Peyer's patch (tissue), 4 donors: ENCODE measurements at regions not wholly inside any gene's neighbourhood (a gene's known extent, or its start where the extent isn't known, plus 50 kb on each side); places are given as distances from the start of the nearest gene placed in this dataset.
A peak's percentile ranks its signal among the peaks of the same experiment; 100 is the strongest.

ENCODE experiments used
- DNase-seq, 3 donors: peaks; one replicate each; pipeline ENCODE4 v3.0.0-alpha.2; 2017 to 2019
- H3K27ac ChIP-seq, 4 donors: fragments of 200-600 bp; sonication (generic); one replicate each; pipeline ENCODE4 v1.5.1; 2016 to 2019
- H3K27me3 ChIP-seq, 2 donors: fragments of 200-600 bp; sonication (generic); one replicate each; pipeline ENCODE4 v1.5.1; 2019
- H3K36me3 ChIP-seq, 3 donors: fragments of 200-600 bp; sonication (generic); one replicate each; pipeline ENCODE4 v1.5.1; 2016 to 2019
- H3K4me1 ChIP-seq, 4 donors: fragments of 200-600 bp; sonication (generic); one replicate each; pipeline ENCODE4 v1.5.1; 2016 to 2019
- H3K4me3 ChIP-seq, 4 donors: fragments of 200-600 bp; sonication (generic); 1 replicate in 3 of 4; 2 replicates in 1 of 4; pipeline ENCODE4 v1.5.1; 2016 to 2019; ENCODE audit warnings: mild to moderate bottlenecking in 1 of 4
- H3K9me3 ChIP-seq, 4 donors: fragments of 200-600 bp; sonication (generic); one replicate each; pipeline ENCODE4 v1.5.1; 2016 to 2019; ENCODE audit warnings: mild to moderate bottlenecking in 1 of 4
- POLR2A ChIP-seq, 2 donors: fragments of 450-650 bp; IDR thresholded peaks; one replicate each; pipeline ENCODE4 v1.5.1; 2017; ENCODE audit warnings: antibody characterized with exemption in 2 of 2, mild to moderate bottlenecking in 2 of 2, moderate library complexity in 2 of 2
- TF ChIP-seq, protein P1 (sequence below), 6 experiments: fragments of 450-650 bp in 4 of 6; fragments of 200-600 bp in 2 of 6; sonication (generic) in 1 of 6; IDR thresholded peaks; one replicate each; pipeline ENCODE4 v1.5.1; 2017 to 2019; ENCODE audit warnings: antibody characterized with exemption in 6 of 6, mild to moderate bottlenecking in 3 of 6, moderate library complexity in 1 of 6

DNA sequence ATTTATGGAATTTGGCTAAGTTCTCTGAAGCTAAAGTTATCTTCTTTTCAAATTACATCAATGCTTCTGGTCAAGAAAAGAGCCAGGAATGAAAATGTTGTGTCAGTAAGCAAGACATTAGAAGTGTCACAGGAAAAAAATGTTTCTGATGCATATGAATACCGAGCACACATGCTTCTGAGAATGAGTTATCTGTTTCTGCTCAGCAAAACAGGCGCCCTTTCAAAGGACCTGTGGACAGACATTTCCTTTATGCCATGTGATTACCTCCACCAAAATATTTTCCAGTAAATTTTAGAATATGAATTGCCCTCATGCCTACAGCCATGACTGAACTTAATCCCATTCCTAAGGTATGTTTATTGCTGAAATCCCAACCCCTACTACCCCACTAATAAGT lies 55.4 kb upstream of the RNF180 start:
- H3K36me3 ChIP-seq: no peaks in the 10 kb centered on the region
- TF ChIP-seq POLR2A (IDR thresholded peaks at IDR 0.05): no peak
- TF ChIP-seq, protein P1, sequence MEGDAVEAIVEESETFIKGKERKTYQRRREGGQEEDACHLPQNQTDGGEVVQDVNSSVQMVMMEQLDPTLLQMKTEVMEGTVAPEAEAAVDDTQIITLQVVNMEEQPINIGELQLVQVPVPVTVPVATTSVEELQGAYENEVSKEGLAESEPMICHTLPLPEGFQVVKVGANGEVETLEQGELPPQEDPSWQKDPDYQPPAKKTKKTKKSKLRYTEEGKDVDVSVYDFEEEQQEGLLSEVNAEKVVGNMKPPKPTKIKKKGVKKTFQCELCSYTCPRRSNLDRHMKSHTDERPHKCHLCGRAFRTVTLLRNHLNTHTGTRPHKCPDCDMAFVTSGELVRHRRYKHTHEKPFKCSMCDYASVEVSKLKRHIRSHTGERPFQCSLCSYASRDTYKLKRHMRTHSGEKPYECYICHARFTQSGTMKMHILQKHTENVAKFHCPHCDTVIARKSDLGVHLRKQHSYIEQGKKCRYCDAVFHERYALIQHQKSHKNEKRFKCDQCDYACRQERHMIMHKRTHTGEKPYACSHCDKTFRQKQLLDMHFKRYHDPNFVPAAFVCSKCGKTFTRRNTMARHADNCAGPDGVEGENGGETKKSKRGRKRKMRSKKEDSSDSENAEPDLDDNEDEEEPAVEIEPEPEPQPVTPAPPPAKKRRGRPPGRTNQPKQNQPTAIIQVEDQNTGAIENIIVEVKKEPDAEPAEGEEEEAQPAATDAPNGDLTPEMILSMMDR (IDR thresholded peaks at IDR 0.05): no peak

DNA sequence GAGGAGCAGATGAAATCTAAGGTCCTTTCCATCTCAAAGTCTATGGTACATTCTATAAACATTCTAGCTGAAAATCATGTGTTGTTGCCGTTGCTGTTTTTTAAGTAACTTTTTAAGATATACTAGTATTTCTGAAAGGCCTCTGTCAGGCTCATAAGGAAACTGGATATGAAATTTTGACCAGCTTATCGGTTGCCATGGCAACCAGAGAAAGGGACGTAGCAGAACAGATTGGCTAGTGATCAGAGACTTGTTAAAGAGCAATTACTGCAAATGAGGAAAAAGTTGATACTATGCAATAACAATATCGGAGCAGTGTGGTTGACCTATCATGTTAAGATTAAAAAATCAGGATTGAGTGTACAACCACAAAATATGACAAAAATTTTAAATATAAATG lies 57.0 kb upstream of the RNF180 start:
- Histone ChIP-seq H3K36me3 (no peaks in the 10 kb centered on the region), H3K27ac (no peak overlapping the region), H3K27me3 (no peaks in the 10 kb centered on the region), H3K4me3 (no peak overlapping the region), H3K4me1 (no peaks in the 10 kb centered on the region), H3K9me3 (no peaks in the 10 kb centered on the region)
- TF ChIP-seq, protein P1 (IDR thresholded peaks at IDR 0.05): no peak
- TF ChIP-seq POLR2A (IDR thresholded peaks at IDR 0.05): no peak
- DNase-seq: no peak

More for the DNA sequence above, 55.4 kb upstream of the RNF180 start:
- no peaks in the 10 kb centered on the region for H3K27me3 ChIP-seq
- H3K27ac ChIP-seq: no peak overlapping the region
- no peaks in the 10 kb centered on the region for H3K4me1 ChIP-seq
- DNase-seq: no peak
- no peak overlapping the region for H3K4me3 ChIP-seq
- H3K9me3 ChIP-seq: no peaks in the 10 kb centered on the region

DNA sequence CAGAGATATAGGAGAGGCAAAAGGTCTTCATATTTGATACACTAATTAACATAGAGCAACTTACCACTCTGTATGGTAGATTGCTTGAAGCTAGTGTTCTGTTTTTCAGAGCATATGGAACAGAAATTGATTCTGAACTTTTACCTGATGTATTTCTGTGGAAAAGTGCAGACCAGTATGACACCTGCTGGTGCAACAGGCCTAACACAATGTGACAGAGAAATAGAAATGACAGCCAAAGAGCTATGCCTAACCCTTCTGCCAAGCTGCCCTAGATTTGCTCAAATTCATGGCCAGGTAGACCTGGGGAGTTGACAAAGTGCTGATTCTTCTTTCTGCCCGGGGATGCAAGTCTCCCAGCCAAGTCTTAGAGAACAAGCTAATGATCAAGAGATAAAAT lies 65.4 kb upstream of the RNF180 start:
- H3K27me3 ChIP-seq: no peaks in the 10 kb centered on the region
- no peak overlapping the region for H3K4me3 ChIP-seq
- TF ChIP-seq, protein P1 (IDR thresholded peaks at IDR 0.05): no peak
- TF ChIP-seq POLR2A (IDR thresholded peaks at IDR 0.05): no peak
- no peak overlapping the region for H3K27ac ChIP-seq
- no peaks in the 10 kb centered on the region for H3K4me1 ChIP-seq
- no peak for DNase-seq
- H3K36me3 ChIP-seq: no peaks in the 10 kb centered on the region
- no peaks in the 10 kb centered on the region for H3K9me3 ChIP-seq

DNA sequence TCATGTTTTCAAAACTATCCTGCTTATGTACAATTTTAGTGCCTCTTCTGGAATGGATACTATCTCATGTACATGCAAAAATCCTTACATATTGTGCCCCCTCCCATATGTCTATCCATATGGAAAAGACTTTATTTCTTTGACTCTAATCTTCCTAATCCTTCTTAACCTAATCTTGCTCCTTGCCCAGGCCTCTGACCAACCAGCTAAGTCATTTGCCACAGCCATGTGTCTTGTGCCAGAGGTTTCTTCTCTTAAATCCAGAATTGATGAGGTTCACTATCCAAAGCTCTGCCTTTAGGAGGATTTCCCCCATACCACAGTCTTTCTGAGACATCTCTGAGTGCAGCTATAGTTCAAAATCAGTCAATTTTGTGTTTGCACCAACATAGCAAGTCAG lies 68.9 kb upstream of the RNF180 start:
- no peak overlapping the region for H3K4me3 ChIP-seq
- no peaks in the 10 kb centered on the region for H3K36me3 ChIP-seq
- H3K27me3 ChIP-seq: no peaks in the 10 kb centered on the region
- DNase-seq: no peak
- no peaks in the 10 kb centered on the region for H3K4me1 ChIP-seq
- TF ChIP-seq, protein P1 (IDR thresholded peaks at IDR 0.05): no peak
- TF ChIP-seq POLR2A (IDR thresholded peaks at IDR 0.05): no peak
- H3K27ac ChIP-seq: no peak overlapping the region
- H3K9me3 ChIP-seq: no peaks in the 10 kb centered on the region

DNA sequence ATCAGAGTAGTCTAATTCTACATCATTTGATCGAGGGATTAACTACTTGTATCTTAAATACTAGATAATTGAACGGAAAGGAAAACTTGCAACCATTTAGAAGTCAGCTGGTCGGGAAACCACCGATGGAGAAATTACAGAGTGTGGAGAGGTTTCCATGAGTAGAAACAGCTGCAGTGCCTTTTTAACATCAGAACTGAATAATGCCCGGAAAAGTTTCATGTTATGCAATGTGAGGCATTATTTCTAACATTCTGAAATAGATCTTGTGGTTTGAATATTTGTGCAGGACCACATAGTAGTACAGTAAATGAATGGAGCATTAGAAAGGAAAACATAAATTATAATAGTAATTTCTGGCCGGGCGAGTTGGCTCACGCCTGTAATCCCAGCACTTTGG lies 88.1 kb upstream of the RNF180 start:
- TF ChIP-seq, protein P1 (IDR thresholded peaks at IDR 0.05): no peak
- TF ChIP-seq POLR2A (IDR thresholded peaks at IDR 0.05): no peak
- H3K4me1 ChIP-seq: no peaks in the 10 kb centered on the region
- no peaks in the 10 kb centered on the region for H3K27me3 ChIP-seq
- DNase-seq: no peak
- H3K36me3 ChIP-seq: no peaks in the 10 kb centered on the region
- no peak overlapping the region for H3K27ac ChIP-seq
- H3K9me3 ChIP-seq: no peaks in the 10 kb centered on the region
- no peak overlapping the region for H3K4me3 ChIP-seq

DNA sequence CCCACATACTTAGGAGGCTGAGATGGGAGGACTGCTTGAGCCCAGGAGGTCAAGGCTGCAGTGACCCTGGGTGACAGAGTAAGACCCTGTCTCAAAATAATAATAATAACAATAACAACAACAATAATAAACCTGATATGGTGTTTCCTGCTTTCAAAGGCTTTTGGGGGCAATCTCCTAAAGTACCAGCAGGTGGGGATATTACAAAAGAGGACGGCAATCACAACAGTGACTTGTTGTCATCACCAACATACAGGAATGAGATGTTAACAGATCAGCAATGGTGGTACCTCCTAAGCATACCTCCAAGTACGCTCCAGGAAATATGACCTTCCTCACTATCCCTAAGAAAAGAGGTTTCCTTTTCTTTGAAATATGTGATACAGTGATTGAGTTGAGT lies 91.1 kb upstream of the RNF180 start:
- Histone ChIP-seq H3K4me3 (no peak overlapping the region), H3K4me1 (no peaks in the 10 kb centered on the region), H3K27me3 (no peaks in the 10 kb centered on the region), H3K9me3 (no peaks in the 10 kb centered on the region), H3K27ac (no peak overlapping the region), H3K36me3 (no peaks in the 10 kb centered on the region)
- TF ChIP-seq, protein P1 (IDR thresholded peaks at IDR 0.05): peak in 4 of 6 experiments; percentile 20 to 25 (median 22)
- no peak for TF ChIP-seq POLR2A (IDR thresholded peaks at IDR 0.05)
- no peak for DNase-seq
